Lung microvascular endothelial cell (primary cell): ENCODE measurements at regions not wholly inside any gene's neighbourhood (a gene's known extent, or its start where the extent isn't known, plus 50 kb on each side); places are given as distances from the start of the nearest gene placed in this dataset.
"Not testable (repeated sequence)": the region's sequence is repeated elsewhere in the genome, so short reads cannot be mapped to it uniquely, and the experiment has no call there.

Experiments
- DNase-seq, 2 donors: peaks; one replicate each; pipeline versions ENCODE4 v3.0.0 to v3.0.0-alpha.2; 2010; ENCODE audit warnings: low read depth in 2 of 2

GRCh38 chr2:179385756-179386155, 121.1 kb upstream of the SESTD1 start:
- DNase-seq: not testable (repeated sequence)

GRCh38 chr2:179383975-179384374, 119.3 kb upstream of the SESTD1 start:
- no peak for DNase-seq

- no peak for DNase-seq
Observed at GRCh38 chr2:179377296-179377695, 112.7 kb upstream of the SESTD1 start.

GRCh38 chr2:179376881-179377280, 112.2 kb upstream of the SESTD1 start:
- DNase-seq: no peak

GRCh38 chr2:179373816-179374215, 109.2 kb upstream of the SESTD1 start:
- no peak for DNase-seq

- DNase-seq: not testable (repeated sequence)
Observed at GRCh38 chr2:179365561-179365960, 100.9 kb upstream of the SESTD1 start.

- DNase-seq: no peak
Observed at GRCh38 chr2:179355881-179356280, 91.2 kb upstream of the SESTD1 start.

GRCh38 chr2:179354739-179355537, 90.3 kb upstream of the SESTD1 start:
- DNase-seq: peak; percentile 10 to 11

- DNase-seq: no peak
Observed at GRCh38 chr2:179354296-179354695, 89.7 kb upstream of the SESTD1 start.

GRCh38 chr2:179352181-179352580, 87.5 kb upstream of the SESTD1 start:
- no peak for DNase-seq

- DNase-seq: no peak
Observed at GRCh38 chr2:179351057-179351456, 86.4 kb upstream of the SESTD1 start.

- DNase-seq: no peak
Observed at GRCh38 chr2:179349670-179350303, 85.2 kb upstream of the SESTD1 start.

- DNase-seq: no peak
Observed at GRCh38 chr2:179348906-179349305, 84.3 kb upstream of the SESTD1 start.

GRCh38 chr2:179344970-179345369, 80.3 kb upstream of the SESTD1 start:
- no peak for DNase-seq

- DNase-seq: peak in 1 of 2 donors; percentile 27
Observed at GRCh38 chr2:179344280-179344964, 79.8 kb upstream of the SESTD1 start.

- no peak for DNase-seq
Observed at GRCh38 chr2:179343945-179344279, 79.3 kb upstream of the SESTD1 start.

GRCh38 chr2:179341152-179341866, 76.7 kb upstream of the SESTD1 start:
- DNase-seq: no peak

GRCh38 chr2:179340678-179341077, 76.0 kb upstream of the SESTD1 start:
- DNase-seq: peak; percentile 17 to 66

- DNase-seq: no peak
Observed at GRCh38 chr2:179338681-179339080, 74.0 kb upstream of the SESTD1 start.

GRCh38 chr2:179336782-179337534, 72.3 kb upstream of the SESTD1 start:
- no peak for DNase-seq

GRCh38 chr2:179335732-179336131, 71.1 kb upstream of the SESTD1 start:
- no peak for DNase-seq
